ENCODE measurements at regions not wholly inside any gene's neighbourhood (a gene's known extent, or its start where the extent isn't known, plus 50 kb on each side); places are given as distances from the start of the nearest gene placed in this dataset.

DNA sequence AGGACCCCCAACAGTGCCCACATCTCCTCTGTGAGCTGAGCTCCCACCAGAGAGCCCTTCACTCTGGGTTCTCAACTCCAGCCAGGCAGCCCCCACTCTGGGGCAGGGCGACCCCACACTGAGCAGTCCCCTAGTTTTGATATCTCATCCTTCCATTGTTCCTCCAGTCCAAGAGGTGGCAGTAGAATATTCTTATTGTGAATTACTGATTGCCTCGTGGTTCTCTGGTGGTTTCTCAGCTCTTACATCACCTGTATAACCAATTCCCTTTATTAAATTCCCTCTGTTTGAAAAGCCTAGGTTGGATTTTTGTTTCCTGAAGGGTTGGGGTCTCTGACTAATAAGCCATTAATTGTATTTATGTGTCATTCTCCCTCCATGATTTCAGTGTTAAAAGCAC is 407.5 kb downstream of the SETD4 start:
- TF ChIP-seq, protein P1, sequence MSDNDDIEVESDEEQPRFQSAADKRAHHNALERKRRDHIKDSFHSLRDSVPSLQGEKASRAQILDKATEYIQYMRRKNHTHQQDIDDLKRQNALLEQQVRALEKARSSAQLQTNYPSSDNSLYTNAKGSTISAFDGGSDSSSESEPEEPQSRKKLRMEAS (IDR thresholded peaks at IDR 0.05; ENCODE audit: low read depth, low read length): no peak
- TF ChIP-seq, protein P2, sequence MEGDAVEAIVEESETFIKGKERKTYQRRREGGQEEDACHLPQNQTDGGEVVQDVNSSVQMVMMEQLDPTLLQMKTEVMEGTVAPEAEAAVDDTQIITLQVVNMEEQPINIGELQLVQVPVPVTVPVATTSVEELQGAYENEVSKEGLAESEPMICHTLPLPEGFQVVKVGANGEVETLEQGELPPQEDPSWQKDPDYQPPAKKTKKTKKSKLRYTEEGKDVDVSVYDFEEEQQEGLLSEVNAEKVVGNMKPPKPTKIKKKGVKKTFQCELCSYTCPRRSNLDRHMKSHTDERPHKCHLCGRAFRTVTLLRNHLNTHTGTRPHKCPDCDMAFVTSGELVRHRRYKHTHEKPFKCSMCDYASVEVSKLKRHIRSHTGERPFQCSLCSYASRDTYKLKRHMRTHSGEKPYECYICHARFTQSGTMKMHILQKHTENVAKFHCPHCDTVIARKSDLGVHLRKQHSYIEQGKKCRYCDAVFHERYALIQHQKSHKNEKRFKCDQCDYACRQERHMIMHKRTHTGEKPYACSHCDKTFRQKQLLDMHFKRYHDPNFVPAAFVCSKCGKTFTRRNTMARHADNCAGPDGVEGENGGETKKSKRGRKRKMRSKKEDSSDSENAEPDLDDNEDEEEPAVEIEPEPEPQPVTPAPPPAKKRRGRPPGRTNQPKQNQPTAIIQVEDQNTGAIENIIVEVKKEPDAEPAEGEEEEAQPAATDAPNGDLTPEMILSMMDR (IDR thresholded peaks at IDR 0.05; ENCODE audit: low read depth, low read length): no peak
- no peak for TF ChIP-seq POLR2A (IDR thresholded peaks at IDR 0.05; ENCODE audit: extremely low read depth, insufficient read length)
